Thoracic aorta (tissue), 2 donors: ENCODE measurements at regions not wholly inside any gene's neighbourhood (a gene's known extent, or its start where the extent isn't known, plus 50 kb on each side); places are given as distances from the start of the nearest gene placed in this dataset.

Experiments used
- ATAC-seq: fragments of 150-250 bp; one replicate; pipeline ENCODE4 v1.8.0; 2017; ENCODE audit warnings: low read depth; ENCODE audit not compliant: insufficient number of reproducible peaks, low FRiP score
- DNase-seq: peaks from one replicate; pipeline ENCODE4 v3.0.0-alpha.2; 2020; ENCODE audit warnings: low spot score
- H3K27ac ChIP-seq, 2 donors: fragments of 200-600 bp; sonication (generic); 1 replicate in 1 of 2; 2 replicates in 1 of 2; pipeline ENCODE4 v1.5.1; 2016; ENCODE audit warnings: mild to moderate bottlenecking in 2 of 2, moderate library complexity in 2 of 2
- H3K27me3 ChIP-seq: fragments of 200-600 bp; sonication (generic); replicated peaks from 2 replicates; pipeline ENCODE4 v1.6.0; 2016; ENCODE audit warnings: mild to moderate bottlenecking; ENCODE audit not compliant: insufficient read depth
- H3K36me3 ChIP-seq: fragments of 200-600 bp; sonication (generic); one replicate; pipeline ENCODE4 v1.5.1; 2016
- H3K4me1 ChIP-seq, 2 donors: fragments of 200-600 bp; sonication (generic); 1 replicate in 1 of 2; 2 replicates in 1 of 2; pipeline versions ENCODE4 v1.5.1 to v1.6.0; 2016; ENCODE audit warnings: low read depth in 2 of 2, mild to moderate bottlenecking in 1 of 2; ENCODE audit not compliant: control insufficient read depth in 1 of 2
- H3K4me3 ChIP-seq: fragments of 200-600 bp; sonication (generic); 2 replicates; pipeline ENCODE4 v1.5.1; 2016; ENCODE audit warnings: mild to moderate bottlenecking
- H3K9me3 ChIP-seq: fragments of 200-600 bp; sonication (generic); 2 replicates; pipeline ENCODE4 v1.5.1; 2016
- TF ChIP-seq, protein P1 (sequence below): fragments of 200-600 bp; sonication (generic); IDR thresholded peaks from one replicate; pipeline ENCODE4 v1.5.1; 2019; ENCODE audit warnings: antibody characterized with exemption

DNA sequence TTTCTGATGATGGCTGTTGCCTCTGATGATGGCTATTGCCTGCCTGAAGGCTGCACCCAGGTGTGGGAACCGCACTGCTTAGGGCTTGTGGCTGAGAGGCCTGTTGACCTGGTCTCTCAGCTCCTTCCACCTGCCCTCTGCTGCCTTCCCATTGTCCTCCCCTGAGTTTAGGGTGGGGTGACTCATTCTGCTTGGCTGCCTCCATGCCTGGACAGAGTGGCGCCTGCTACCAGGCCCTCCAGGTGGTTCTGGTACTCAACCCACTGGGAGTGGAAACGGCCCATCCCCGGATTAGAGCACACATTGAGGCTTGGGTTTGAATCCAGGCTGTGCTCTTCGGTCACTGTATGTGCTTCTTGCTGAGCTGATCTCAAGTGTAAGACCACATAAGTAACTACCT, 120.6 kb downstream of the SEM1 start:
- DNase-seq (no peak), ATAC-seq (no peak)
- H3K9me3 ChIP-seq: no peaks in the 10 kb centered on the region
- H3K4me1 ChIP-seq: no peaks in the 10 kb centered on the region
- no peaks in the 10 kb centered on the region for H3K36me3 ChIP-seq
- no peaks in the 10 kb centered on the region for H3K27me3 ChIP-seq
- H3K4me3 ChIP-seq: no peak overlapping the region
- TF ChIP-seq, protein P1, sequence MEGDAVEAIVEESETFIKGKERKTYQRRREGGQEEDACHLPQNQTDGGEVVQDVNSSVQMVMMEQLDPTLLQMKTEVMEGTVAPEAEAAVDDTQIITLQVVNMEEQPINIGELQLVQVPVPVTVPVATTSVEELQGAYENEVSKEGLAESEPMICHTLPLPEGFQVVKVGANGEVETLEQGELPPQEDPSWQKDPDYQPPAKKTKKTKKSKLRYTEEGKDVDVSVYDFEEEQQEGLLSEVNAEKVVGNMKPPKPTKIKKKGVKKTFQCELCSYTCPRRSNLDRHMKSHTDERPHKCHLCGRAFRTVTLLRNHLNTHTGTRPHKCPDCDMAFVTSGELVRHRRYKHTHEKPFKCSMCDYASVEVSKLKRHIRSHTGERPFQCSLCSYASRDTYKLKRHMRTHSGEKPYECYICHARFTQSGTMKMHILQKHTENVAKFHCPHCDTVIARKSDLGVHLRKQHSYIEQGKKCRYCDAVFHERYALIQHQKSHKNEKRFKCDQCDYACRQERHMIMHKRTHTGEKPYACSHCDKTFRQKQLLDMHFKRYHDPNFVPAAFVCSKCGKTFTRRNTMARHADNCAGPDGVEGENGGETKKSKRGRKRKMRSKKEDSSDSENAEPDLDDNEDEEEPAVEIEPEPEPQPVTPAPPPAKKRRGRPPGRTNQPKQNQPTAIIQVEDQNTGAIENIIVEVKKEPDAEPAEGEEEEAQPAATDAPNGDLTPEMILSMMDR: no peak
- H3K27ac ChIP-seq: no peak overlapping the region

DNA sequence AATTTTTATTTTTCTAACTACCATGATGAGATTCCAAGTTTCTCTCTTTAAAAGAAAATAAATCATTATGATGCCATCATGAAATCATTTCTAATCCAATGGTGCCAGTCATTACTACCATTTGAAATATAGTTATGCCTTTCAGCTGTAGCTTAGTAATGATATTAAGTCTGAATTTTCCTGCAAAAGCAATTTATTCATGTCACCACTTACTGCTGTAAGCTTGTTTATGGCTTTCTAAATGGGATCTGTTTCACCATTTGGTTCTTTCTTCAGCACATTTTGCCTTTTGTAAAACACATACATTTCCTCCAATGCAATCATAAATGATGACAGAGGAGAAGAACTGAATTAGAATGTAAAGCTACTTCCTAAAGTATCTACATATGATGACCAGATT, 130.5 kb downstream of the SEM1 start:
- DNase-seq (no peak), ATAC-seq (no peak)
- Histone ChIP-seq H3K4me1 (no peaks in the 10 kb centered on the region), H3K27ac (no peak overlapping the region), H3K36me3 (no peaks in the 10 kb centered on the region), H3K4me3 (no peak overlapping the region), H3K27me3 (no peaks in the 10 kb centered on the region), H3K9me3 (no peaks in the 10 kb centered on the region)
- TF ChIP-seq, protein P1: no peak

DNA sequence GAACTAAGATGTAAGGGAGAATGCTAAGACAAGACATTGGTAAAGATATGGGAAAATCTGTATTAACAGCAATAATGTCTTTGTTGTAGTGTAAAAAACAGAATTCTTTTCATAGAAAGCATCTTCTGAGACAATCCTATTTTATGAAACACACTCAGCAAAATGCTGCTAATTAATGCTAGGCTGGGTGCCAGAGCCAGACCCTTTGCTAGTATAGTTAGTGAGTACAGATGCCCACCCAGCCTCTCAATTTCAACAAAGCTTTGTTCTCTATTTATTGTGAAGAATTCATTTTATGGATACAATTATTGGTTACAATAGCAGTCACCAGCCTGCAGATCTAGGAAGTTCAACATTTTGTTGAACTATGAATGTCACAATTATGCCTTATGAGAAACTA, 131.0 kb downstream of the SEM1 start:
- Histone ChIP-seq H3K9me3 (no peaks in the 10 kb centered on the region), H3K27me3 (no peaks in the 10 kb centered on the region), H3K4me3 (no peak overlapping the region), H3K27ac (no peak overlapping the region), H3K36me3 (no peaks in the 10 kb centered on the region), H3K4me1 (no peaks in the 10 kb centered on the region)
- TF ChIP-seq, protein P1: no peak
- DNase-seq: no peak
- ATAC-seq: no peak

DNA sequence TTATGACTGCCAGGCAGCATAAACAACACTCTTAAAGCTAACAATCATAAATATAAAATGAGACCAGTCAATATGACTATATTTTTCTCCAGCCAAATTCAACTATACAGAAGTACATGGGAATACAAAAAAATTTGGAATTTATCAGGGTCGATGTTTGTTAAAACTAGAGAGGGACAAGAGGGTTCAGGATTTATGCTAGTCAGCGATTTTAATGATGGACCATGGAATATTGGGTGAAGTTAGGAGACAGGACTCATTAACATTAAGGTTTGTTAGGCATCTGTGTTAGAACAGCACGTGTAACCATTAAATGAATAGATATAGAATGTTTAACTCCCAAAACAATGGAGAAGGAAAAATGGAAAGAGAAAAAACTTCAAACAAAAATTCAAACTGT, 146.2 kb downstream of the SEM1 start:
- TF ChIP-seq, protein P1: no peak
- Histone ChIP-seq H3K4me1 (no peaks in the 10 kb centered on the region), H3K9me3 (no peaks in the 10 kb centered on the region)

DNA sequence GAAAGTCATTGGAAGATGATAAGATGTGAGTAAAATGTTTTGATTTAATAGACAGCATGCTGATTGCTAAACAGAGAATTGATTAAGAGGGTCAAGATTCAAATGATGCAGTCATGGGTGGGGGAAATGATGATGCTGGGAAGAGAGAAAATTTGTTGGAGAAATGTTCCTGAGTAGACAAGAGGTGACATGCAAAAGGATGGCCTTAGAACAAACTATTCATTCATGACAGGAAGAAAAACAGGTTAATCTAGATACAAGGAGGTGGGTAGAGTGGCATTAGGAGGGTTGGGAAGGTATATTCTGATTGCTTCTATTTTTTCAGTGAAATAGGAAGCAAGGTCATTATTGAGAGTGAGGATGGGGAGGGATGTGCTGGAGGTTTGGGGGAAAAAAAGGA, 146.7 kb downstream of the SEM1 start:
- no peaks in the 10 kb centered on the region for H3K27me3 ChIP-seq
- H3K36me3 ChIP-seq: no peaks in the 10 kb centered on the region
- no peaks in the 10 kb centered on the region for H3K9me3 ChIP-seq
- H3K4me1 ChIP-seq: no peaks in the 10 kb centered on the region
- H3K27ac ChIP-seq: no peak overlapping the region
- DNase-seq (no peak), ATAC-seq (no peak)
- TF ChIP-seq, protein P1: no peak
- H3K4me3 ChIP-seq: no peak overlapping the region

More for the DNA sequence above, 146.2 kb downstream of the SEM1 start:
- DNase-seq (no peak), ATAC-seq (no peak)
- H3K27ac ChIP-seq: no peak overlapping the region
- no peak overlapping the region for H3K4me3 ChIP-seq
- no peaks in the 10 kb centered on the region for H3K36me3 ChIP-seq
- no peaks in the 10 kb centered on the region for H3K27me3 ChIP-seq
